Left lung (tissue), 4 donors: ENCODE measurements at regions not wholly inside any gene's neighbourhood (a gene's known extent, or its start where the extent isn't known, plus 50 kb on each side); places are given as distances from the start of the nearest gene placed in this dataset.

Experiments used
- ATAC-seq: fragments of 200-7000 bp; cut with Tn5 transposase; one replicate; pipeline ENCODE4 v1.9.1; 2020; ENCODE audit warnings: moderate library complexity
- DNase-seq, 4 donors: peaks; one replicate each; pipeline ENCODE4 v3.0.0-alpha.2; 2013 to 2020
- H3K27ac ChIP-seq, 2 donors: fragments of 200-600 bp; sonication (generic) in 1 of 2; one replicate each; pipeline versions ENCODE4 v1.5.0 to v1.8.0; 2020 to 2021
- H3K27me3 ChIP-seq, 2 donors: fragments of 200-600 bp; sonication (generic) in 1 of 2; one replicate each; pipeline versions ENCODE4 v1.5.0 to v1.8.0; 2020 to 2021
- H3K36me3 ChIP-seq, 2 donors: fragments of 200-600 bp; sonication (generic) in 1 of 2; one replicate each; pipeline versions ENCODE4 v1.5.0 to v1.8.0; 2020 to 2021
- H3K4me1 ChIP-seq, 2 donors: fragments of 200-600 bp; one replicate each; pipeline ENCODE4 v1.8.0; 2021
- H3K4me3 ChIP-seq, 2 donors: fragments of 200-600 bp; sonication (generic) in 1 of 2; one replicate each; pipeline versions ENCODE4 v1.5.0 to v1.8.0; 2020 to 2021; ENCODE audit warnings: mild to moderate bottlenecking in 1 of 2
- H3K9me3 ChIP-seq, 2 donors: fragments of 200-600 bp; sonication (generic) in 1 of 2; one replicate each; pipeline versions ENCODE4 v1.5.0 to v1.8.0; 2020 to 2021
- intact Hi-C, 2 donors: fragments of 100-400 bp; cut with DNase I; formaldehyde crosslinking; loops; one replicate each; pipeline versions ENCODE4 v1.11.2 to v1.14.2; 2022
- TF ChIP-seq, protein P1 (sequence below), 2 donors: fragments of 200-600 bp; sonication (generic) in 1 of 2; IDR thresholded peaks; one replicate each; pipeline versions ENCODE4 v1.5.0 to v1.8.0; 2021; ENCODE audit warnings: antibody characterized with exemption in 2 of 2
- donor health status: DM: no; HTN: yes; CAD: no.
- donor health status: DM: no; HTN: no; CAD: no.

DNA sequence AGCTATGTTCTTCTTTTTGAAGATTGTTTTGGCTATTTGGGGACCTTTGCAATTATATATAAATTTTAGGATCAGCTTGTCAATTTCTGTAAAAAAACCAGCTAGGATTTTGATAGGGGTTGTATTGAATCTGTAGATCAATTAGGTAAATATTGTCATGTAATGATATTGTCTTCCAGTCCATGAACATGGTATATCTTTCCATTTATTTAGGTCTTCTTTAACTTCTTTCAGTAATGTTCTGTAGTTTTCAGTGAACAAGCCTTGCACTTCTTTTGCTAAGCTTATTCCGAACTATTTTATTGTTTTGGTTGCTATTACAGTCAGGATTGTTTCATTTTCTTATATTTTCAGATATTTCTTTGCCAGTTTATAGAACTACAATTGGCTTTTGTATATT is 175.8 kb upstream of the RARB start:
- ATAC-seq (no peak), DNase-seq (no peak)
- Histone ChIP-seq H3K4me3 (no peak overlapping the region), H3K9me3 (peaks cover 0 to 58% of the 10 kb centered on the region in 2 donors), H3K27ac (no peak overlapping the region), H3K4me1 (peaks cover 0 to 3% of the 10 kb centered on the region in 2 donors), H3K36me3 (no peaks in the 10 kb centered on the region), H3K27me3 (no peaks in the 10 kb centered on the region)
- TF ChIP-seq, protein P1, sequence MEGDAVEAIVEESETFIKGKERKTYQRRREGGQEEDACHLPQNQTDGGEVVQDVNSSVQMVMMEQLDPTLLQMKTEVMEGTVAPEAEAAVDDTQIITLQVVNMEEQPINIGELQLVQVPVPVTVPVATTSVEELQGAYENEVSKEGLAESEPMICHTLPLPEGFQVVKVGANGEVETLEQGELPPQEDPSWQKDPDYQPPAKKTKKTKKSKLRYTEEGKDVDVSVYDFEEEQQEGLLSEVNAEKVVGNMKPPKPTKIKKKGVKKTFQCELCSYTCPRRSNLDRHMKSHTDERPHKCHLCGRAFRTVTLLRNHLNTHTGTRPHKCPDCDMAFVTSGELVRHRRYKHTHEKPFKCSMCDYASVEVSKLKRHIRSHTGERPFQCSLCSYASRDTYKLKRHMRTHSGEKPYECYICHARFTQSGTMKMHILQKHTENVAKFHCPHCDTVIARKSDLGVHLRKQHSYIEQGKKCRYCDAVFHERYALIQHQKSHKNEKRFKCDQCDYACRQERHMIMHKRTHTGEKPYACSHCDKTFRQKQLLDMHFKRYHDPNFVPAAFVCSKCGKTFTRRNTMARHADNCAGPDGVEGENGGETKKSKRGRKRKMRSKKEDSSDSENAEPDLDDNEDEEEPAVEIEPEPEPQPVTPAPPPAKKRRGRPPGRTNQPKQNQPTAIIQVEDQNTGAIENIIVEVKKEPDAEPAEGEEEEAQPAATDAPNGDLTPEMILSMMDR (IDR thresholded peaks at IDR 0.05), result no peak
- intact Hi-C loops, result no loop called here

DNA sequence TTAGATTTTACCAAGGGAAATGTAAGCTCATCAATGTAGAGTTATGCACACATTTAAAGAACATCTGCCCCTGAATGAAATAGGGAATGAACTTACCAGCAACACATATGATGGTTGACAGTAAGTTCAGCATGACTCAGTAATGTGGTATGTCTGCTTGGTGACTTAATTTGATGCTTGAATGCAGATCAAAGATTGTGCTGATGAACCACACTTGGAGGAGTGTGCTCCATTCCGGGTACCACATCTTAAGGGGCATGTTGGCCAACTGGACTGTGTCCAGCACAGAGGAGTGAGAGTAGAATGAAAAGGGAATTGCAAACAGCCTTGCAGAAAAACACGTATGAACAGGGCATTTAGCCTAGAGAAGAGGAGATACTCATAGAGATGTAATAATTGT is 171.0 kb upstream of the RARB start:
- peaks cover 0 to 7% of the 10 kb centered on the region in 2 donors for H3K4me1 ChIP-seq
- no peak overlapping the region for H3K27ac ChIP-seq
- H3K9me3 ChIP-seq, result peaks cover 0 to 11% of the 10 kb centered on the region in 2 donors
- no peak overlapping the region for H3K4me3 ChIP-seq
- no peaks in the 10 kb centered on the region for H3K27me3 ChIP-seq
- no peaks in the 10 kb centered on the region for H3K36me3 ChIP-seq
- DNase-seq, result peak in 1 of 4 donors; percentile 39
- intact Hi-C loops, result no loop called here
- TF ChIP-seq, protein P1 (IDR thresholded peaks at IDR 0.05), result no peak
- ATAC-seq, result no peak

- intact Hi-C loops, result no loop called here
- ATAC-seq (no peak), DNase-seq (peak in 1 of 4 donors; percentile 11)
- Histone ChIP-seq H3K27ac (no peak overlapping the region), H3K27me3 (no peaks in the 10 kb centered on the region), H3K4me3 (no peak overlapping the region), H3K36me3 (no peaks in the 10 kb centered on the region), H3K9me3 (no peaks in the 10 kb centered on the region), H3K4me1 (peaks cover 0 to 7% of the 10 kb centered on the region in 2 donors)
- TF ChIP-seq, protein P1 (IDR thresholded peaks at IDR 0.05), result no peak
These were observed 168.2 kb upstream of the RARB start for GRCh38 chr3:25259871-25260270.

GRCh38 chr3:25262322-25262721 is 165.7 kb upstream of the RARB start:
- H3K9me3 ChIP-seq, result no peaks in the 10 kb centered on the region
- H3K36me3 ChIP-seq, result no peaks in the 10 kb centered on the region
- intact Hi-C loops, result no loop called here
- DNase-seq, result no peak
- H3K27ac ChIP-seq, result no peak overlapping the region
- H3K4me3 ChIP-seq, result no peak overlapping the region
- no peak for ATAC-seq
- peaks cover 0 to 4% of the 10 kb centered on the region in 2 donors for H3K4me1 ChIP-seq
- no peaks in the 10 kb centered on the region for H3K27me3 ChIP-seq
- TF ChIP-seq, protein P1 (IDR thresholded peaks at IDR 0.05), result no peak

GRCh38 chr3:25265284-25265683 is 162.8 kb upstream of the RARB start:
- intact Hi-C loops, result no loop called here
- Histone ChIP-seq H3K36me3 (no peaks in the 10 kb centered on the region), H3K27ac (no peak overlapping the region), H3K27me3 (no peaks in the 10 kb centered on the region), H3K4me3 (no peak overlapping the region), H3K4me1 (no peaks in the 10 kb centered on the region), H3K9me3 (no peaks in the 10 kb centered on the region)
- no peak for ATAC-seq
- TF ChIP-seq, protein P1 (IDR thresholded peaks at IDR 0.05), result no peak
- DNase-seq, result no peak
